Fibroblast of pulmonary artery (primary cell): ENCODE measurements at regions not wholly inside any gene's neighbourhood (a gene's known extent, or its start where the extent isn't known, plus 50 kb on each side); places are given as distances from the start of the nearest gene placed in this dataset.

Experiments
- DNase-seq: peaks from one replicate; pipeline ENCODE4 v3.0.0-alpha.2; 2010; ENCODE audit warnings: low read depth
- H3K4me3 ChIP-seq: replicated peaks from 2 replicates; pipeline ENCODE4 v1.5.1; 2011; ENCODE audit warnings: low read depth, mild to moderate bottlenecking, control low read depth, low read length, moderate library complexity
- TF ChIP-seq, protein P1 (sequence below): IDR thresholded peaks from 2 replicates; pipeline ENCODE4 v1.5.1; 2011; ENCODE audit warnings: mild to moderate bottlenecking, control low read depth, low read length, inconsistent platforms; ENCODE audit errors: missing control alignments

DNA sequence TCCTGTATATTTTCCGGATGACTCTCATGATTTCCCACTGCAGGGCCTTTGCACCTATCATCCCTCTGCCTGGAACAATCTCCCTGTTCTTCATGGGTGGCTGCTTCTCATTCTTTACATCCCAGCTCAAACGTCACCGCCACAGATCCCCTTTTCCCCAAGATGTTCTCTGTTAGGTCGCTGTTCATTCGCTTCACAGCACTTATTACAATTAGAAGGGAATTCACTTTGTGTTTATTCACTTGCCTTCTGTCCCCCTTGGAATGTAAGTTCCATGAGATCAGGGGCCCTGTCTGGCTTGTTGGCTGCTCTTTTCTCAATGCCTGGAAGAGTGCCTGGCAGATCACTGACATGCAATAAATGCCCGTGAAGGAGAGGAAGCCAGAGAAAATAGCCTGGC is 106.7 kb downstream of the FOXI3 start:
- TF ChIP-seq, protein P1, sequence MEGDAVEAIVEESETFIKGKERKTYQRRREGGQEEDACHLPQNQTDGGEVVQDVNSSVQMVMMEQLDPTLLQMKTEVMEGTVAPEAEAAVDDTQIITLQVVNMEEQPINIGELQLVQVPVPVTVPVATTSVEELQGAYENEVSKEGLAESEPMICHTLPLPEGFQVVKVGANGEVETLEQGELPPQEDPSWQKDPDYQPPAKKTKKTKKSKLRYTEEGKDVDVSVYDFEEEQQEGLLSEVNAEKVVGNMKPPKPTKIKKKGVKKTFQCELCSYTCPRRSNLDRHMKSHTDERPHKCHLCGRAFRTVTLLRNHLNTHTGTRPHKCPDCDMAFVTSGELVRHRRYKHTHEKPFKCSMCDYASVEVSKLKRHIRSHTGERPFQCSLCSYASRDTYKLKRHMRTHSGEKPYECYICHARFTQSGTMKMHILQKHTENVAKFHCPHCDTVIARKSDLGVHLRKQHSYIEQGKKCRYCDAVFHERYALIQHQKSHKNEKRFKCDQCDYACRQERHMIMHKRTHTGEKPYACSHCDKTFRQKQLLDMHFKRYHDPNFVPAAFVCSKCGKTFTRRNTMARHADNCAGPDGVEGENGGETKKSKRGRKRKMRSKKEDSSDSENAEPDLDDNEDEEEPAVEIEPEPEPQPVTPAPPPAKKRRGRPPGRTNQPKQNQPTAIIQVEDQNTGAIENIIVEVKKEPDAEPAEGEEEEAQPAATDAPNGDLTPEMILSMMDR = no peak
- DNase-seq = no peak

DNA sequence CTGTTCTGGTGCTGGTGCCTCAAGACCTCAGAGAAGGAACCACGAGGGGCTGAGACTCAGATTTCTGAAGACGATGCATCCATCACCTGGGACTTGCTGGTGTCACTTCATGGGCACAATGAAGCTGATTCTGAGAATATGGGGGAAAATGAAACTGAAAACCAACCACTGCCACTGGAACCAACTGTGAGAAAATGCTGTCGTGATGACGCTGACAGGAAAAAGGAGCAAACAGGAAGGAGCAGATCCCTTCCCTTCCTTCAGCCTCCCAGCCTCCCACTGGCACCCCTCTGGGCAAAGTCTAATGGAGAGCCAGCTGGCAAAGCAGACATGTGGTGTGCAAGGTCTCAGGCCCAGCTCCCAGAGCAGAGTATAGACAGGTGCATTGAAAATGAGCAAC is 109.7 kb downstream of the FOXI3 start:
- TF ChIP-seq, protein P1 = no peak
- DNase-seq = no peak
- no peak overlapping the region for H3K4me3 ChIP-seq

More for the DNA sequence above, 106.7 kb downstream of the FOXI3 start:
- H3K4me3 ChIP-seq = no peak overlapping the region

DNA sequence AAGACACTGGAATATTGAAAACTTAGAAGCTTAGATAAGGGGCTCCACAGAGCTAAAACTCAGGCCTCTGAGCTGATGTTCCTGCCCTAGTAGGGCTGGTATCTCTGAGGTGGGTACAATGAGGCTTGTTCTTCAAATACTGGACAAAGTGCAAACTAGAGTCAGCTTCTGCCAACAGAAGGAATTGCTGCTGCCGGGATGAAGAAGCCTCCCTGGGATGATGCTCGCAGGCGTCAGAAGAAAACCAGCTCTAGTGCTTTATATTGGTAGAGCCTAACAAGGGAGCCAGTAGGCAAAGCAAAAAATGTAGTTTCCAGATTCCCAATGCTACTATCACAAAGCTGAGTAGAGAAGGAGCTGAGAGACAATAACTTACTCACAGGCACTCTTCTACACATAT is 118.1 kb downstream of the FOXI3 start:
- no peak overlapping the region for H3K4me3 ChIP-seq
- DNase-seq = no peak
- TF ChIP-seq, protein P1 = no peak

GRCh38 chr2:88331239-88331638 is 121.3 kb downstream of the FOXI3 start:
- TF ChIP-seq, protein P1 = no peak
- H3K4me3 ChIP-seq = no peak overlapping the region
- no peak for DNase-seq

GRCh38 chr2:88329815-88330603 is 122.5 kb downstream of the FOXI3 start:
- TF ChIP-seq, protein P1 = no peak
- DNase-seq = no peak

DNA sequence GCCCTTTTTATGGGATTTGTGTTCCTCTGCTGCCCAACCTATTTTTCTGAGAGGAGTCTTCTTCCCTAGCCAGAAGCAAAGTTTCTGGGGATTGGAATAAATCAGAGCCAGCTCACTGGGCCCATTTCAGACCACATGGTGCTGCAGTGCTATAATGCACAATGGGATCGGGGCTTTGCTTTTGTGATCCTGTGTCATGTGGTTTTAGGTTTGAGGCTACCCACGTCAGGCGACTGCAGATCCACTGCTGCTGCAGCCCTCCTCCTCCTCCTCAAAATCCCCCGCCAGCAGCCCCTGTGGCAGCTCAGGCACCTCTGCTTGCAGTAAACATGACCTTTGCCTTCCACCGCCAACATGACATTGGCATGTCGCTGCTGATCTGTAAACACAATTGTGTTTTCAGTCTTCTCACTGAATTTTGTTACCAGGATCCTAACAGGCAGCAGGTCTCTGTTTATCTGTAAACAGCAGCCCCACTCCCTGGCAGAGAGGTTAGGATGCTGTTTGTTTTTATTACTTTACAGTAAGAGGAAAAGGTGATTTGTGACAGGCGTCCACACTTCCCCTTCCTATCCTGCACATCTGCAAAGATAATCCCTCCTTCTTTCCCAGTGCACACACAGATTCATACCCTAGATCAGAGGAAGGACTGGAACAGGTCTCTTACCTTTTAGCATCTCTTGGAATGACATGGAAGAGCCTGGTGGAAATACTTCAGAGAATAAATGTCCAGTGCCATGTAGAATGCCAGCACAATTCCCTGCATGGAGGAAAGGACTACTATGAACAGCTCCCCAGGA is 130.8 kb downstream of the FOXI3 start:
- H3K4me3 ChIP-seq = no peak overlapping the region
- no peak for DNase-seq
- TF ChIP-seq, protein P1 = no peak

More at GRCh38 chr2:88329815-88330603, 122.5 kb downstream of the FOXI3 start:
- H3K4me3 ChIP-seq = no peak overlapping the region
